ENCODE measurements at regions not wholly inside any gene's neighbourhood (a gene's known extent, or its start where the extent isn't known, plus 50 kb on each side); places are given as distances from the start of the nearest gene placed in this dataset.

- H3K27ac Mint-ChIP-seq (ENCODE audit: unreplicated experiment), result no peak overlapping the region
- no peaks in the 10 kb centered on the region for H3K36me3 Mint-ChIP-seq (ENCODE audit: unreplicated experiment)
- no peak for DNase-seq (ENCODE audit: extremely low spot score, unreplicated experiment)
- no peaks in the 10 kb centered on the region for H3K9me3 Mint-ChIP-seq (ENCODE audit: unreplicated experiment)
- no peaks in the 10 kb centered on the region for H3K27me3 Mint-ChIP-seq (ENCODE audit: unreplicated experiment)
- TF ChIP-seq CTCF (IDR thresholded peaks at IDR 0.05), result no peak
- H3K4me1 Mint-ChIP-seq (ENCODE audit: unreplicated experiment), result peaks cover 3% of the 10 kb centered on the region
- no peak overlapping the region for H3K4me3 Mint-ChIP-seq (ENCODE audit: unreplicated experiment)
These were observed 51.7 kb upstream of the ACVR2A start for GRCh38 chr2:147792966-147793617.

- Mint-ChIP-seq H3K27me3 (ENCODE audit: unreplicated experiment) (no peaks in the 10 kb centered on the region), H3K27ac (ENCODE audit: unreplicated experiment) (no peak overlapping the region), H3K4me3 (ENCODE audit: unreplicated experiment) (no peak overlapping the region), H3K4me1 (ENCODE audit: unreplicated experiment) (no peaks in the 10 kb centered on the region), H3K9me3 (ENCODE audit: unreplicated experiment) (no peaks in the 10 kb centered on the region), H3K36me3 (ENCODE audit: unreplicated experiment) (no peaks in the 10 kb centered on the region)
- TF ChIP-seq CTCF (IDR thresholded peaks at IDR 0.05), result no peak
- no peak for DNase-seq (ENCODE audit: extremely low spot score, unreplicated experiment)
These were observed 54.2 kb upstream of the ACVR2A start for GRCh38 chr2:147790580-147790979.

GRCh38 chr2:147789720-147790119 lies 55.1 kb upstream of the ACVR2A start:
- no peak overlapping the region for H3K27ac Mint-ChIP-seq (ENCODE audit: unreplicated experiment)
- H3K4me1 Mint-ChIP-seq (ENCODE audit: unreplicated experiment), result no peaks in the 10 kb centered on the region
- no peaks in the 10 kb centered on the region for H3K36me3 Mint-ChIP-seq (ENCODE audit: unreplicated experiment)
- TF ChIP-seq CTCF (IDR thresholded peaks at IDR 0.05), result no peak
- H3K9me3 Mint-ChIP-seq (ENCODE audit: unreplicated experiment), result no peaks in the 10 kb centered on the region
- DNase-seq (ENCODE audit: extremely low spot score, unreplicated experiment), result no peak
- H3K4me3 Mint-ChIP-seq (ENCODE audit: unreplicated experiment), result no peak overlapping the region
- no peaks in the 10 kb centered on the region for H3K27me3 Mint-ChIP-seq (ENCODE audit: unreplicated experiment)

- H3K9me3 Mint-ChIP-seq (ENCODE audit: unreplicated experiment), result no peaks in the 10 kb centered on the region
These were observed 55.5 kb upstream of the ACVR2A start for GRCh38 chr2:147789287-147789686.

More at GRCh38 chr2:147789287-147789686, 55.5 kb upstream of the ACVR2A start:
- TF ChIP-seq CTCF (IDR thresholded peaks at IDR 0.05), result no peak
- H3K27me3 Mint-ChIP-seq (ENCODE audit: unreplicated experiment), result no peaks in the 10 kb centered on the region
- no peaks in the 10 kb centered on the region for H3K36me3 Mint-ChIP-seq (ENCODE audit: unreplicated experiment)
- no peak for DNase-seq (ENCODE audit: extremely low spot score, unreplicated experiment)
- no peaks in the 10 kb centered on the region for H3K4me1 Mint-ChIP-seq (ENCODE audit: unreplicated experiment)
- no peak overlapping the region for H3K4me3 Mint-ChIP-seq (ENCODE audit: unreplicated experiment)
- no peak overlapping the region for H3K27ac Mint-ChIP-seq (ENCODE audit: unreplicated experiment)

All from osteocyte (in vitro differentiated cells).